ENCODE measurements at regions not wholly inside any gene's neighbourhood (a gene's known extent, or its start where the extent isn't known, plus 50 kb on each side); places are given as distances from the start of the nearest gene placed in this dataset.

- TF ChIP-seq CTCF (IDR thresholded peaks at IDR 0.05; ENCODE audit: insufficient read depth, missing control alignments), result no peak
- FAIRE-seq, result no peak
- DNase-seq (ENCODE audit: insufficient read length, low spot score), result no peak
Measured at GRCh38 chr2:204341887-204342276, 203.4 kb upstream of the PARD3B start.

DNA sequence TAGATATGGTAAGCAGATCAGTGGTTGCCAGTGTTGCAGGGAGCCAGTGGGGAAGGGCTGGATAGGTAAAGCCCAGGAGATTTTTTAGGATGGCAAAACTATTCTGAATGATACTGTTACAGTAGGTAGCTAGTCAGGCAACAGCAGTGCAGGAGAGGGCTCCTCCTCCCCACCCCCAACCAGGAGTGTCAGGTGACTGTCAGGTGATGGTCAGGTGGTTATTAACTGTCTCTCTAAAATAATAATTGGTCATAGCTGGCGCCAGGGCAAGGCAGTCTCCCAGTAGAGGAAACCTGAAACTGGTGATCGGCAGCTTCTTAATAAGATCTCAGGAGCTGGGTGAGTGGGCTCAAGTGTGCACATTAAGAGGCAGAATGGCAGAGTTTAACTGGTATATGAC is 201.6 kb upstream of the PARD3B start:
- no peak for FAIRE-seq
- no peak for DNase-seq (ENCODE audit: insufficient read length, low spot score)
- no peak for TF ChIP-seq CTCF (IDR thresholded peaks at IDR 0.05; ENCODE audit: insufficient read depth, missing control alignments)

DNA sequence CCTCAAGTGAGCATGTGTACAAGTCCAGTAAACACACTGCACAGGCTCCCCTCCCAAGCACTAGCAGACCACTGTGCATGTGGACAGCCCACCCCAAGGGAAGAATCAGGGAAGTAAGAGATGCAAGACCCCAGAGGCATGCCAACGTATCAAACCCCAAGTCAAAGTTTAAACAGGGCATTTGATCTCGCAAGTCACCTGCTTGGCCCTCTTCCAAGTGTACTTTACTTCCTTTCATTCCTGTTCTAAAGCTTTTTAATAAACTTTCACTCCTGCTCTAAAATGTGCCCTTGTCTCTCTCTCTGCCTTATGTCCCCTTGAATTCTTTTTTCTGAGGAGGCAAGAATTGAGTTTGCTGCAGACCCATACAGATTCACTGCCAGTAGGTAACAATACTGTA is 201.2 kb upstream of the PARD3B start:
- no peak for TF ChIP-seq CTCF (IDR thresholded peaks at IDR 0.05; ENCODE audit: insufficient read depth, missing control alignments)
- DNase-seq (ENCODE audit: insufficient read length, low spot score) (no peak), FAIRE-seq (no peak)

GRCh38 chr2:204346906-204347305 is 198.4 kb upstream of the PARD3B start:
- DNase-seq (ENCODE audit: insufficient read length, low spot score) (no peak), FAIRE-seq (no peak)
- no peak for TF ChIP-seq CTCF (IDR thresholded peaks at IDR 0.05; ENCODE audit: insufficient read depth, missing control alignments)

- FAIRE-seq (no peak), DNase-seq (ENCODE audit: insufficient read length, low spot score) (no peak)
- TF ChIP-seq CTCF (IDR thresholded peaks at IDR 0.05; ENCODE audit: insufficient read depth, missing control alignments), result no peak
Measured at GRCh38 chr2:204353823-204354222, 191.5 kb upstream of the PARD3B start.

GRCh38 chr2:204354442-204354856 is 190.8 kb upstream of the PARD3B start:
- no peak for DNase-seq (ENCODE audit: insufficient read length, low spot score)
- no peak for TF ChIP-seq CTCF (IDR thresholded peaks at IDR 0.05; ENCODE audit: insufficient read depth, missing control alignments)
- FAIRE-seq, result no peak

- DNase-seq (ENCODE audit: insufficient read length, low spot score), result no peak
- no peak for FAIRE-seq
- TF ChIP-seq CTCF (IDR thresholded peaks at IDR 0.05; ENCODE audit: insufficient read depth, missing control alignments), result no peak
Measured at GRCh38 chr2:204355688-204356087, 189.6 kb upstream of the PARD3B start.
